GM12878 (cell line): ENCODE measurements at regions not wholly inside any gene's neighbourhood (a gene's known extent, or its start where the extent isn't known, plus 50 kb on each side); places are given as distances from the start of the nearest gene placed in this dataset.

ENCODE experiments used
- ATAC-seq: fragments of 200-7000 bp; cut with Tn5 transposase; 3 replicates; pipeline ENCODE4 v1.9.1; 2020; ENCODE audit warnings: mild to moderate bottlenecking, moderate library complexity
- BruUV-seq: library from RNA; stranded (reverse); fragments of 400-500 nt; replicated peaks from 2 replicates; lab custom pipeline; 2021; lab: Mats Ljungman, UMichigan
- CTCF ChIA-PET: fragments of 300-600 bp; sonication (Branson Sonifier 250); formaldehyde crosslinking; extraction: SDS; loops from one replicate; lab custom pipeline; 2021; ENCODE audit warnings: inconsistent platforms; lab: Yijun Ruan, JAX
- POLR2A ChIA-PET: fragments of 350-600 bp; formaldehyde crosslinking; extraction: SDS; loops from one replicate; lab custom pipeline; 2021; ENCODE audit warnings: inconsistent platforms; lab: Charles Lee
- RAD21 ChIA-PET: fragments of 300-600 bp; sonication (Branson Sonifier 250); formaldehyde crosslinking; loops from one replicate; lab custom pipeline; 2023; ENCODE audit warnings: antibody characterized with exemption; ENCODE audit not compliant: unreplicated experiment; lab: Charles Lee
- SMC1A ChIA-PET: fragments of 300-600 bp; sonication (Branson Sonifier 250); formaldehyde crosslinking; loops from one replicate; lab custom pipeline; 2023; ENCODE audit not compliant: unreplicated experiment, uncharacterized antibody; lab: Charles Lee
- DNase-seq: peaks from one replicate; pipeline ENCODE4 v3.0.0-alpha.2; 2011; ENCODE audit warnings: low read depth, low spot score
- FAIRE-seq: peaks from 3 replicates; lab custom pipeline; 2011; peaks lifted over from hg19 to GRCh38; lab: Jason Lieb, UNC
- H2AFZ ChIP-seq: 2 replicates; pipeline ENCODE4 v1.6.0; 2011; ENCODE audit warnings: low read depth, low read length, control low read depth; ENCODE audit not compliant: control insufficient read depth
- H3K27ac ChIP-seq: 2 replicates; pipeline ENCODE4 v1.5.1; 2011; ENCODE audit warnings: control low read depth; ENCODE audit not compliant: control insufficient read depth, insufficient read depth
- H3K27me3 ChIP-seq, 2 experiments: replicated peaks in 1 of 2; 2 replicates each; pipeline versions ENCODE4 v1.6.0 to v1.6.1; 2011; ENCODE audit warnings: low read length in 1 of 2; ENCODE audit not compliant: control insufficient read depth in 2 of 2, insufficient read depth in 2 of 2
- H3K36me3 ChIP-seq, 2 experiments: 2 replicates each; pipeline ENCODE4 v1.5.1; 2011; ENCODE audit warnings: low read length in 1 of 2; ENCODE audit not compliant: control insufficient read depth in 2 of 2, insufficient read depth in 2 of 2
- H3K4me1 ChIP-seq: 2 replicates; pipeline ENCODE4 v1.6.1; 2011; ENCODE audit warnings: mild to moderate bottlenecking, low read length, moderate library complexity, mixed read lengths; ENCODE audit not compliant: control insufficient read depth, insufficient read depth
- H3K4me2 ChIP-seq: 2 replicates; pipeline ENCODE4 v1.6.0; 2011; ENCODE audit warnings: control low read depth; ENCODE audit not compliant: control insufficient read depth, insufficient read depth
- H3K4me3 ChIP-seq: fragments of 200-600 bp; sonication (generic); 2 replicates; pipeline ENCODE4 v1.5.1; 2016
- H3K79me2 ChIP-seq: 2 replicates; pipeline ENCODE4 v1.6.0; 2011; ENCODE audit warnings: low read length; ENCODE audit not compliant: control insufficient read depth, insufficient read depth
- H3K9ac ChIP-seq: 2 replicates; pipeline ENCODE4 v1.8.0; 2011; ENCODE audit warnings: low read length, control low read depth, mixed read lengths; ENCODE audit not compliant: control insufficient read depth, insufficient read depth
- H3K9me3 ChIP-seq: replicated peaks from 3 replicates; pipeline ENCODE4 v1.5.1; 2011; ENCODE audit warnings: mild to moderate bottlenecking, low read length; ENCODE audit not compliant: control insufficient read depth, insufficient read depth
- H4K20me1 ChIP-seq: 2 replicates; pipeline ENCODE4 v1.6.0; 2011; ENCODE audit not compliant: control insufficient read depth, insufficient read depth
- IKZF1 ChIP-seq: fragments of 450-650 bp; conservative IDR thresholded peaks from 2 replicates; pipeline ENCODE4 v1.6.1; 2017; ENCODE audit warnings: antibody characterized with exemption, mild to moderate bottlenecking
- SIX5 ChIP-seq: IDR thresholded peaks from 2 replicates; pipeline ENCODE4 v1.6.1; 2011; ENCODE audit warnings: mild to moderate bottlenecking, low read depth, low read length, moderate library complexity; ENCODE audit not compliant: severe bottlenecking
- YY1 ChIP-seq: IDR thresholded peaks from 2 replicates; pipeline ENCODE4 v1.6.1; 2011; ENCODE audit warnings: low read depth, mild to moderate bottlenecking, low read length
- ZNF207 ChIP-seq: fragments of 450-650 bp; IDR thresholded peaks from 2 replicates; pipeline ENCODE4 v1.6.1; 2014; ENCODE audit warnings: antibody characterized with exemption, mild to moderate bottlenecking, borderline replicate concordance
- WGBS: methylation state at CpG from one replicate; pipeline ENCODE4 v1.1.6; 2016; ENCODE audit warnings: low lambda C conversion rate; ENCODE audit not compliant: insufficient replicate concordance, insufficient coverage; ENCODE audit errors: missing lambda C conversion rate; 5-methylcytosine and 5-hydroxymethylcytosine counted together
- in situ Hi-C: fragments of 300-500 bp; cut with MboI; formaldehyde crosslinking; loops from 9 replicates; pipeline ENCODE4 v1.14.3; 2018; ENCODE audit warnings: mixed read lengths
- intact Hi-C: fragments of 100-400 bp; cut with micrococcal nuclease; formaldehyde crosslinking; loops from one replicate; pipeline ENCODE4 v1.14.2; 2022; ENCODE audit not compliant: unreplicated experiment
- TF ChIP-seq, protein P1 (sequence below): IDR thresholded peaks from 2 replicates; pipeline ENCODE4 v1.6.1; 2011; ENCODE audit warnings: low read depth, mild to moderate bottlenecking, low read length, moderate library complexity, borderline replicate concordance; ENCODE audit errors: extremely low read depth

- Histone ChIP-seq H3K4me3 (no peak overlapping the region), H3K4me2 (no peak overlapping the region), H2AFZ (no peak overlapping the region)
- POLR2A ChIA-PET: no interaction called here
- 63% methylated on average over 5 of the region's 5 CpGs for whole genome bisulfite sequencing
- no peak for DNase-seq
- TF ChIP-seq, protein P1, sequence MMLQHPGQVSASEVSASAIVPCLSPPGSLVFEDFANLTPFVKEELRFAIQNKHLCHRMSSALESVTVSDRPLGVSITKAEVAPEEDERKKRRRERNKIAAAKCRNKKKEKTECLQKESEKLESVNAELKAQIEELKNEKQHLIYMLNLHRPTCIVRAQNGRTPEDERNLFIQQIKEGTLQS: no peak
- TF ChIP-seq YY1: no peak
- no peak for TF ChIP-seq IKZF1
- TF ChIP-seq, all 136 proteins: peak for 0
- ATAC-seq: no peak
- H3K36me3 ChIP-seq: no peaks in the 10 kb centered on the region
- in situ Hi-C loops (no loop called here), intact Hi-C loops (no loop called here)
- no TSS peak for BruUV-seq
- H3K4me1 ChIP-seq: no peaks in the 10 kb centered on the region
- SMC1A ChIA-PET: no interaction called here
- no peak for FAIRE-seq
- H3K9me3 ChIP-seq: no peaks in the 10 kb centered on the region
- RAD21 ChIA-PET: no interaction called here
- H4K20me1 ChIP-seq: no peaks in the 10 kb centered on the region
- no peaks in the 10 kb centered on the region for H3K27me3 ChIP-seq
- no peak overlapping the region for H3K9ac ChIP-seq
- no peak overlapping the region for H3K27ac ChIP-seq
- no peaks in the 10 kb centered on the region for H3K79me2 ChIP-seq
- CTCF ChIA-PET: no interaction called here
These were observed 874.2 kb upstream of the GJE1 start for GRCh38 chr6:141258516-141258915.

DNA sequence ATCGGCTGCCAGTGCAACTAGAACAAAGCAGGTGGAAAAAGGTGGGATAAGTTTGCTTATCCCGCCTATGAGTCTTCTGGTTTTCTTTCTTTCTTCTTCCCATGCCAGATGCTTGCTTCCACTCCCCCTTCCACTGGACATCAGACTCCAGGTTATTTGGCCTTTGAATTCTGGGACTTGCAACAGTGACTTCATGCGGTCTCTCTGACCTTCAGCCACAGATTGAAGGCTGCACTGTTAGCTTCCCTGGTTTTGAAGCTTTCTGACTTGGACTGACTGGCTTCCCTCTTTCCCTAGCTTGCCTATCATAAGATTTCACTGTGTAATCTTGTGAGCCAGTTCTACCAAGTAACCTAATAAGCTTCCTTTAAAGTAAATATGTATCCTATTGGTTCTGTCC, 878.4 kb upstream of the GJE1 start:
- no peak for ATAC-seq
- no peak overlapping the region for H3K27ac ChIP-seq
- intact Hi-C loops: no loop called here
- CTCF ChIA-PET: interaction anchor here (0.6 to 0.7 kb wide), 2 partner anchors 9 to 101 kb away, joined by 3 to 4 read pairs; no protein-coding TSS in a partner anchor
- no peak overlapping the region for H2AFZ ChIP-seq
- DNase-seq: no peak
- H3K4me2 ChIP-seq: no peak overlapping the region
- H3K27me3 ChIP-seq: no peaks in the 10 kb centered on the region
- no peaks in the 10 kb centered on the region for H3K4me1 ChIP-seq
- SMC1A ChIA-PET: interaction anchor here (0.6 to 1.0 kb wide), 2 partner anchors 9 to 234 kb away, joined by 3 to 5 read pairs; no protein-coding TSS in a partner anchor
- no peak overlapping the region for H3K9ac ChIP-seq
- no peak overlapping the region for H3K4me3 ChIP-seq
- no peak for FAIRE-seq
- POLR2A ChIA-PET: interaction anchor here (0.8 kb wide), 1 partner anchor 782 kb away, joined by 6 read pairs; no protein-coding TSS in a partner anchor
- H3K36me3 ChIP-seq: no peaks in the 10 kb centered on the region
- TF ChIP-seq SIX5 (no peak), ZNF207 (no peak)
- H3K9me3 ChIP-seq: no peaks in the 10 kb centered on the region
- RAD21 ChIA-PET: no interaction called here
- H4K20me1 ChIP-seq: no peaks in the 10 kb centered on the region
- no TSS peak for BruUV-seq
- H3K79me2 ChIP-seq: no peaks in the 10 kb centered on the region
- 57% methylated on average over 3 of the region's 3 CpGs for WGBS
- in situ Hi-C loops: no loop called here
